ENCODE measurements at regions not wholly inside any gene's neighbourhood (a gene's known extent, or its start where the extent isn't known, plus 50 kb on each side); places are given as distances from the start of the nearest gene placed in this dataset.

DNA sequence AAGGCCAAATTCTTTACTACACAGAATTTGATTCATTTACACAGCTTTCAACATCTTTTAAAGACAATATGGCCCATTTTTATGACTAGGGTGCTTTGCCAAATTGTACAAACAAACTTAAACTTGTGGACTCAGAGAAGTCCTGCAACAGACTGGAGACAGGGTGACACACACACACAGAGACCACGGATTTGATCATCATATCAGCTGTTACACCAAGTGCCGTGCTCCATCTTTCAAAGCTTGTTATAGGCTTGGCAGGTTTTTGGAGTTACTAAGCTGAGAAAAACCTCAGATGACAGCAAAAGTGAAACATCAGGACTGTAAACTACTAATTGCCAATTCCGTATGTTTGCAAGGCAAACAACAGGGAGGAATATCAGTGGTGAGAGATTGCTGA is 811.7 kb downstream of the GALC start:
- H3K27me3 ChIP-seq (replicated peaks in 1 of 2; ENCODE audit: control insufficient read depth in 2 of 2, insufficient read depth in 2 of 2, low read length in 1 of 2) = no peaks in the 10 kb centered on the region
- no peak overlapping the region for H3K4me2 ChIP-seq (ENCODE audit: control insufficient read depth, insufficient read depth)
- in situ Hi-C loops (cut with MboI) (no loop called here), intact Hi-C loops (cut with micrococcal nuclease; ENCODE audit: unreplicated experiment) (no loop called here)
- DNase-seq (ENCODE audit: low read depth, low spot score) (no peak), ATAC-seq (no peak), FAIRE-seq (no peak)
- no peak overlapping the region for H3K4me3 ChIP-seq
- WGBS (ENCODE audit: insufficient coverage, insufficient replicate concordance, low lambda C conversion rate, missing lambda C conversion rate) = 17% methylated on average over 3 of the region's 3 CpGs
- ChIA-PET RAD21 (ENCODE audit: unreplicated experiment) (no interaction called here), POLR2A (no interaction called here), CTCF (no interaction called here), SMC1A (ENCODE audit: uncharacterized antibody, unreplicated experiment) (interaction anchor here (1.0 to 1.1 kb wide), 2 partner anchors 24 to 435 kb away, joined by 3 read pairs; no protein-coding TSS in a partner anchor)
- no TSS peak for BruUV-seq (replicated peaks)
- no peak overlapping the region for H3K27ac ChIP-seq (ENCODE audit: control insufficient read depth, insufficient read depth)
- H3K79me2 ChIP-seq (ENCODE audit: control insufficient read depth, insufficient read depth, low read length) = no peaks in the 10 kb centered on the region
- H3K4me1 ChIP-seq (ENCODE audit: control insufficient read depth, insufficient read depth, low read length) = no peaks in the 10 kb centered on the region
- no peak overlapping the region for H2AFZ ChIP-seq (ENCODE audit: control insufficient read depth, low read depth, low read length)
- H4K20me1 ChIP-seq (ENCODE audit: control insufficient read depth, insufficient read depth) = no peaks in the 10 kb centered on the region
- H3K9me3 ChIP-seq (replicated peaks; ENCODE audit: control insufficient read depth, insufficient read depth, low read length) = no peaks in the 10 kb centered on the region
- H3K36me3 ChIP-seq (ENCODE audit: control insufficient read depth in 2 of 2, insufficient read depth in 2 of 2, low read length in 1 of 2) = no peaks in the 10 kb centered on the region
- H3K9ac ChIP-seq (ENCODE audit: control insufficient read depth, insufficient read depth, low read length) = no peak overlapping the region
- no peak for TF ChIP-seq SMAD5 (IDR thresholded peaks at IDR 0.05; ENCODE audit: low read depth)
- no peak for TF ChIP-seq POU2F2 (IDR thresholded peaks at IDR 0.05; ENCODE audit: borderline replicate concordance, low read depth, low read length)
- no peak for TF ChIP-seq SREBF1 (IDR thresholded peaks at IDR 0.05; ENCODE audit: low read length)
- no peak for TF ChIP-seq CEBPZ (IDR thresholded peaks at IDR 0.05; ENCODE audit: low read depth, low read length)
- TF ChIP-seq, protein P1, sequence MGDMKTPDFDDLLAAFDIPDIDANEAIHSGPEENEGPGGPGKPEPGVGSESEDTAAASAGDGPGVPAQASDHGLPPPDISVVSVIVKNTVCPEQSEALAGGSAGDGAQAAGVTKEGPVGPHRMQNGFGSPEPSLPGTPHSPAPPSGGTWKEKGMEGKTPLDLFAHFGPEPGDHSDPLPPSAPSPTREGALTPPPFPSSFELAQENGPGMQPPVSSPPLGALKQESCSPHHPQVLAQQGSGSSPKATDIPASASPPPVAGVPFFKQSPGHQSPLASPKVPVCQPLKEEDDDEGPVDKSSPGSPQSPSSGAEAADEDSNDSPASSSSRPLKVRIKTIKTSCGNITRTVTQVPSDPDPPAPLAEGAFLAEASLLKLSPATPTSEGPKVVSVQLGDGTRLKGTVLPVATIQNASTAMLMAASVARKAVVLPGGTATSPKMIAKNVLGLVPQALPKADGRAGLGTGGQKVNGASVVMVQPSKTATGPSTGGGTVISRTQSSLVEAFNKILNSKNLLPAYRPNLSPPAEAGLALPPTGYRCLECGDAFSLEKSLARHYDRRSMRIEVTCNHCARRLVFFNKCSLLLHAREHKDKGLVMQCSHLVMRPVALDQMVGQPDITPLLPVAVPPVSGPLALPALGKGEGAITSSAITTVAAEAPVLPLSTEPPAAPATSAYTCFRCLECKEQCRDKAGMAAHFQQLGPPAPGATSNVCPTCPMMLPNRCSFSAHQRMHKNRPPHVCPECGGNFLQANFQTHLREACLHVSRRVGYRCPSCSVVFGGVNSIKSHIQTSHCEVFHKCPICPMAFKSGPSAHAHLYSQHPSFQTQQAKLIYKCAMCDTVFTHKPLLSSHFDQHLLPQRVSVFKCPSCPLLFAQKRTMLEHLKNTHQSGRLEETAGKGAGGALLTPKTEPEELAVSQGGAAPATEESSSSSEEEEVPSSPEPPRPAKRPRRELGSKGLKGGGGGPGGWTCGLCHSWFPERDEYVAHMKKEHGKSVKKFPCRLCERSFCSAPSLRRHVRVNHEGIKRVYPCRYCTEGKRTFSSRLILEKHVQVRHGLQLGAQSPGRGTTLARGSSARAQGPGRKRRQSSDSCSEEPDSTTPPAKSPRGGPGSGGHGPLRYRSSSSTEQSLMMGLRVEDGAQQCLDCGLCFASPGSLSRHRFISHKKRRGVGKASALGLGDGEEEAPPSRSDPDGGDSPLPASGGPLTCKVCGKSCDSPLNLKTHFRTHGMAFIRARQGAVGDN (IDR thresholded peaks at IDR 0.05) = no peak
- no peak for TF ChIP-seq CHD2 (IDR thresholded peaks at IDR 0.05; ENCODE audit: borderline replicate concordance, low read depth, low read length)
- no peak for TF ChIP-seq BMI1 (IDR thresholded peaks at IDR 0.05; ENCODE audit: borderline replicate concordance)
- no peak for TF ChIP-seq GATAD2B (conservative IDR thresholded peaks at IDR 0.05; ENCODE audit: low read depth)
- TF ChIP-seq NR2F1 (conservative IDR thresholded peaks at IDR 0.05) = no peak
- TF ChIP-seq RAD51 (IDR thresholded peaks at IDR 0.05) = no peak
- TF ChIP-seq CREB1 (IDR thresholded peaks at IDR 0.05; ENCODE audit: low read depth) = no peak
